Renal cortex interstitium (tissue), 11 donors: ENCODE measurements at regions not wholly inside any gene's neighbourhood (a gene's known extent, or its start where the extent isn't known, plus 50 kb on each side); places are given as distances from the start of the nearest gene placed in this dataset.

Experiments used
- DNase-seq, 11 donors: peaks; one replicate each; pipeline ENCODE4 v3.0.0-alpha.2; 2013; ENCODE audit warnings: low read depth in 9 of 11, low spot score in 4 of 11; ENCODE audit errors: extremely low read depth in 1 of 11

DNA sequence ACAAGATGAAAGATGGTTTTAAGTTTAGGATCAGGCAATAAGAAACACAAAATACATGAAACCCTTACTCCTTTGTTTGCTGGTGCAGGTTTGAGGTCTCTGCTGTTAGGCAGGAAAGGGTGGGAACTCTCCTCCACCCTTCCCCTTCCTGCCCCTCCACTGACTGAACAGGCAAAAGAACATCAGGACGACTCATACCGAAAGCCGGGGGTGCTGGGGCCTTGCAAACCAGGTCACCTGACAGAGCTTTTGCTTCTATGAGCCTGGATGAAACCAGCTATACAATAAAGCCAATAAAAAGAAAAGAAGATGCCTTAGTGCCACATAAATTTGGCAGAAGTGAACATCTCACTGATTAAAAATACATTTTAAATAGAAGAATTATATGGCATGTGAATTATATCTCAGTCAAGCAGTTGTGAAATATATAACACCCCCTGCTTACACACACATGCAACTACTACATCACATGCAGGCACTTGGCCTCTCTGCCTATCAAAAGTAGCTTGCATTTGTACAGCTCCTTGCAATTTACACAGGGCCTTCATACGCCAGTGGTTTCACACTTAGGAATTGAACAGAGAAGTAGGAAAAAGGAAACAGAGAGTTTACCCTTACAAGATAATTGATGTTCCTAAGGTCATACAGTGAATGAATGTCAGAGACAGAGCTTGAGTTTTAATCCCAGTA lies 215.1 kb upstream of the TRIB2 start:
- DNase-seq: peak in 1 of 11 donors; percentile 16

- no peak for DNase-seq
Observed at GRCh38 chr2:12502759-12503158, 214.0 kb upstream of the TRIB2 start.

- no peak for DNase-seq
Observed at GRCh38 chr2:12504443-12504842, 212.3 kb upstream of the TRIB2 start.

DNA sequence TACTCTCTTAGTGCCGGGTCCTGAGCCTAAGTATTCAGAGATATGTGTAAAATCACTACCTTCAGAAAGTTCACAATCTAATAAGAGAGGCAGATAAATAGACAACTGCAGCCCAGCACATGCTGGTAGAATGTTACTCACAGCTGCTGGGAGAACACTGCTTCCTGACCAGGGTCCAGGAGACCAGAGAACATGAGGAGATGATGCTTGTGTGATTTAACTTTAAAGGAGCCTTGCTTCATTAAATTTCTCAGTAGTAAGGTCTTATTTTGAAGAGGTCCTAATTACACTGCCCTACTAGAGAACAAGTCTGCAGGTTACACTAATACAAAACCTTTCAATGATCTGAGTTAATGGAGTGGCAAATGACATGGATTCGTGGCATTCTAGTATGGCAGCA lies 209.9 kb upstream of the TRIB2 start:
- DNase-seq: no peak

DNA sequence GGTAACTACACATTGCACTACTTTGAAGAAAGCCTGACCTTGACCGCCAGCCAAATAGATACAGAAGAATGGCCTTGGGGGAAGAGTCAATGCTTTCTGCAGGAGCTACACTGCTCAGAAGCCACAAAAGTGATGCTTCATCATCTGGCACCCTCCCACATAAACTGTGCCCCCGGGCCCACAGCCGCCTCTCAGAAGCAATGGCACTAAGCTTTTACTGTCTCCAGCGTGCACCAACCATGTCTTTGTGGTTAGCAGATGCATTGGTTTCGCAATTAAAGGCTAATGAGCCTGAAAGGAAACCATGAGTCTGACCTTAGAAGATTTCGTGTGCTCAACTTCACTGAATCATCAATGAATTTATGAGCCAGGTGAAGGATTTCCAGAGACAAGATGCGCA lies 209.4 kb upstream of the TRIB2 start:
- peak in 2 of 11 donors; percentile 7 to 18 for DNase-seq

- no peak for DNase-seq
Observed at GRCh38 chr2:12510070-12510469, 206.7 kb upstream of the TRIB2 start.

DNA sequence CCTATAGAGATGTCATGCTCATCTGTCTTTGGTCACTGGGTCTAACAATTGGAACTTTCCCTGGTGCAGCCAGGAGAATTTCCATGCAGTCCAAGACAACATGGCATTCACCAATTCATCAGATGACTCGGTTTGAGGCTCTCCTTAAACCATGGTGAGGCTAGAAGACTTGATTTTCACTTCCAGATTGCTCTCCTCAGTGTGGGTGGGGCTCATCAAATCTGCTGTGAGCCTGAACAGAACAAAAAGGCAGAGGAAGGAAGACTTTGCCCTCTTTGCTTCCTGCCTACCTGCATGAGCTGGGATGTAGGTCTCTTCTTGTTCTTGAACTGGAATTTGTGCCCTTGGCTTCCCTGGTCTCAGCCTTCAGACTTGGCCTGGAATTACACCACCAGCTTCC lies 203.4 kb upstream of the TRIB2 start:
- no peak for DNase-seq

GRCh38 chr2:12514168-12514567 lies 202.6 kb upstream of the TRIB2 start:
- DNase-seq: no peak

- DNase-seq: no peak
Observed at GRCh38 chr2:12514631-12515437, 201.9 kb upstream of the TRIB2 start.

GRCh38 chr2:12515871-12516270 lies 200.9 kb upstream of the TRIB2 start:
- DNase-seq: no peak

- no peak for DNase-seq
Observed at GRCh38 chr2:12533337-12534005, 183.3 kb upstream of the TRIB2 start.

- DNase-seq: no peak
Observed at GRCh38 chr2:12534646-12535263, 182.0 kb upstream of the TRIB2 start.

- DNase-seq: no peak
Observed at GRCh38 chr2:12536976-12537375, 179.8 kb upstream of the TRIB2 start.

GRCh38 chr2:12538138-12538694 lies 178.5 kb upstream of the TRIB2 start:
- DNase-seq: no peak

DNA sequence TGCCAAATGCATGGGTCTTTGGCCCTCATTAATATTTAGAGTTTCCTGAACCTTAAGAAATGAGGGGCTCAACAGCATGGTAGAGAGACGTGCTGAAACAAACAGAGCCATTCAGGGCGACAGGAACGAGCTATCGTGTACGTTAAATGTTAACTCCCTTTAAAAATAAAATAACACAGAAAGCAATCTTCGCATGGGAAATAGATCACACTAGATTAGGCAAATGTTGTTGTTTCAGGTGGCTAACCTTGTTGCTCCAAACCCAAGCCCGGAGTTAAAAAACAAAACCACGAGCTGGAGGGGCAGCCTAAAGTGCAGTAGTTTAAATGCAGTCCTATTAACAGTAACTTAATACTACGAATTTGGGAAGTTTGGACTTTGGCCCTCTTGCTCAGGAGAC lies 177.4 kb upstream of the TRIB2 start:
- DNase-seq: peak in 1 of 11 donors; percentile 43

- DNase-seq: peak in 4 of 11 donors; percentile 39 to 56 (median 50)
Observed at GRCh38 chr2:12539776-12540562, 176.8 kb upstream of the TRIB2 start.

- no peak for DNase-seq
Observed at GRCh38 chr2:12543076-12543977, 173.4 kb upstream of the TRIB2 start.
